ENCODE measurements at regions not wholly inside any gene's neighbourhood (a gene's known extent, or its start where the extent isn't known, plus 50 kb on each side); places are given as distances from the start of the nearest gene placed in this dataset.

DNA sequence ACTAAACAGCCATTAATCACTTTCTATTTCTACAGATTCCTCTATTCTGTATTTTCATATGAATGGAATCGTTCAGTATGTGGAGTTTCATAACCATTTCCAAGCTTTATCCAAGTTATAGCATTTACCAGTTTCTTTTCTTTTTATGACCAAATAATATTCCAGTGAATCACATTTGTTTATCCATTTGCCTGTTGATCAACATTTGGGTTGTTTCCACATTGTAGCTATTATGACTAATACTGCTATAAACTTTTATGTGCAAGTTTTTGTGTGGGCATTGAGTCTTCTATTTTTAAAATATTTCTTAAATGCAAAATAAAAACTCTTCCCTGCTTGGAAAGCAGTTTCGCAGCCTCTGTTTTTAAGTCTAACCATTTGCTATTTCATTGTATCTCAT lies 336.4 kb upstream of the OPRM1 start:
- TF ChIP-seq POLR2A (IDR thresholded peaks at IDR 0.05), result no peak
- TF ChIP-seq POLR2AphosphoS5 (IDR thresholded peaks at IDR 0.05), result no peak
- TF ChIP-seq, protein P1, sequence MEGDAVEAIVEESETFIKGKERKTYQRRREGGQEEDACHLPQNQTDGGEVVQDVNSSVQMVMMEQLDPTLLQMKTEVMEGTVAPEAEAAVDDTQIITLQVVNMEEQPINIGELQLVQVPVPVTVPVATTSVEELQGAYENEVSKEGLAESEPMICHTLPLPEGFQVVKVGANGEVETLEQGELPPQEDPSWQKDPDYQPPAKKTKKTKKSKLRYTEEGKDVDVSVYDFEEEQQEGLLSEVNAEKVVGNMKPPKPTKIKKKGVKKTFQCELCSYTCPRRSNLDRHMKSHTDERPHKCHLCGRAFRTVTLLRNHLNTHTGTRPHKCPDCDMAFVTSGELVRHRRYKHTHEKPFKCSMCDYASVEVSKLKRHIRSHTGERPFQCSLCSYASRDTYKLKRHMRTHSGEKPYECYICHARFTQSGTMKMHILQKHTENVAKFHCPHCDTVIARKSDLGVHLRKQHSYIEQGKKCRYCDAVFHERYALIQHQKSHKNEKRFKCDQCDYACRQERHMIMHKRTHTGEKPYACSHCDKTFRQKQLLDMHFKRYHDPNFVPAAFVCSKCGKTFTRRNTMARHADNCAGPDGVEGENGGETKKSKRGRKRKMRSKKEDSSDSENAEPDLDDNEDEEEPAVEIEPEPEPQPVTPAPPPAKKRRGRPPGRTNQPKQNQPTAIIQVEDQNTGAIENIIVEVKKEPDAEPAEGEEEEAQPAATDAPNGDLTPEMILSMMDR (IDR thresholded peaks at IDR 0.05), result no peak
- WGBS, result 91% methylated on average over 2 of the region's 2 CpGs
- no peaks in the 10 kb centered on the region for H3K9me3 ChIP-seq

DNA sequence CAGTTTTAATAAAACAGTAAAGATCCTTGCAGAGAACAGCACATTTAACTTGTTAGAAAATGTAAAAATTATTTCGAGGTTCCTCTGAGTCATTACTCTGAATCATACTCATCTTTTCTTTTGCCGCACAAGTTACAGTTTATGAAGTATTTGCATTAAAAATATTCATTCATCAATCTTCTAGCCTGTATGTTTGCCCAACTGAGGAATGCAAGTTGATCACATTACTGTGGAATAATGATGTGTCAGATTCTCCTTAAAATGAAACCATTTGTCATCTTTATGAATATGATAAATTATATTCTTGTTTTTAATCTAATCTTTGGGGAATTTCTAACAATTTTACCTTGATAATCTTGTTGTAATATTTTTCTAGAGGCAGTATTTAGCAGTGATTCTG lies 340.4 kb upstream of the OPRM1 start:
- Histone ChIP-seq H3K27me3 (replicated peaks; ENCODE audit: insufficient read depth) (no peaks in the 10 kb centered on the region), H3K4me1 (replicated peaks) (no peaks in the 10 kb centered on the region), H3K4me3 (no peak overlapping the region), H3K9me3 (no peaks in the 10 kb centered on the region), H3K36me3 (no peaks in the 10 kb centered on the region), H3K27ac (no peak overlapping the region)
- WGBS, result 91% methylated on average over 2 of the region's 2 CpGs
- TF ChIP-seq POLR2AphosphoS5 (IDR thresholded peaks at IDR 0.05) (no peak), POLR2A (IDR thresholded peaks at IDR 0.05) (no peak)
- TF ChIP-seq, protein P1 (IDR thresholded peaks at IDR 0.05), result no peak
- intact Hi-C loops (cut with DNase I), result no loop called here
- DNase-seq (ENCODE audit: low spot score), result no peak

More for the DNA sequence above, 336.4 kb upstream of the OPRM1 start:
- Histone ChIP-seq H3K27me3 (replicated peaks; ENCODE audit: insufficient read depth) (no peaks in the 10 kb centered on the region), H3K4me1 (replicated peaks) (no peaks in the 10 kb centered on the region), H3K27ac (no peak overlapping the region), H3K4me3 (no peak overlapping the region), H3K36me3 (no peaks in the 10 kb centered on the region)
- no peak for DNase-seq (ENCODE audit: low spot score)
- intact Hi-C loops (cut with DNase I), result no loop called here

DNA sequence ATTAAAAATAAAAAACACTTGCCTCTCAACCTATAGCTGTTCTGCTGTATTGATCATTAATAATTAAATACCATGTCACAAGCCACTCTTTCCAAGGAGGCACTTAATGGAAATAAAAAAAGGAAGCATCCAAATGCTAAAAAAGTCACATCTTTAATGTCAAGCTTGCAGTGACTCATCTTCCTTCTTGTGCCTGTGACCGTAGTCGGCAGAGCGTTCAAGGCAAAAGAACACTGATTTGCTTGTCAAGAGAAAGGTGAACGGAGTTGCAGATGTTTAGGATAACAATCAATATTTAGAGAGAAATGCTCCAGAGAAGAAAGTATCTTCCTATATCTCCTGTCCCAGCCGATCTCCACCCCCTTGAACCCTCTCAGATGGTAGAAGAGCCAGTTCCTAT lies 341.0 kb upstream of the OPRM1 start:
- Histone ChIP-seq H3K27me3 (replicated peaks; ENCODE audit: insufficient read depth) (no peaks in the 10 kb centered on the region), H3K9me3 (no peaks in the 10 kb centered on the region), H3K4me3 (no peak overlapping the region), H3K36me3 (no peaks in the 10 kb centered on the region), H3K27ac (no peak overlapping the region), H3K4me1 (replicated peaks) (no peaks in the 10 kb centered on the region)
- 84% methylated on average over 5 of the region's 5 CpGs for WGBS
- DNase-seq (ENCODE audit: low spot score), result no peak
- TF ChIP-seq, protein P1 (IDR thresholded peaks at IDR 0.05), result no peak
- TF ChIP-seq POLR2AphosphoS5 (IDR thresholded peaks at IDR 0.05) (no peak), POLR2A (IDR thresholded peaks at IDR 0.05) (no peak)
- intact Hi-C loops (cut with DNase I), result no loop called here

DNA sequence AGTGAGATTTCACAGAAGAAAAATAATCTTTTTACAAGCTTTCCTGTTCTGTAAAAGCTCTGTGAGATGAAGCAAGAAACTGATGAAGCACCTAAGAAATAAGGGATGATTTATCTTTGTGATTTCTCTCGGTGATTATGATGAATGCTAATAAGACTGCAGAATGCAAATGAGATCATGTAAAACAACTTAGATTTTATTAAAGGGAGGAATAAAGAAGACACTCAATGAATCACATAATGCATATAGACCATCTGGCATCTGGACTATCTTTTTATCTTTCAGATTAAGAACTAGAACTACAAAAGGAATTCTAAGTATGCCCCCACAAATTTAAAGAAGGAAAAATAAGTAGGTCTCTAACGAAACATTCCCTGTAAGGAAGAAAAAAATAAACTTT lies 361.5 kb upstream of the OPRM1 start:
- Histone ChIP-seq H3K27me3 (replicated peaks; ENCODE audit: insufficient read depth) (no peaks in the 10 kb centered on the region), H3K36me3 (no peaks in the 10 kb centered on the region), H3K27ac (no peak overlapping the region), H3K4me1 (replicated peaks) (no peaks in the 10 kb centered on the region), H3K9me3 (no peaks in the 10 kb centered on the region), H3K4me3 (no peak overlapping the region)
- 55% methylated on average over 2 of the region's 2 CpGs for whole genome bisulfite sequencing
- no peak for DNase-seq (ENCODE audit: low spot score)
- intact Hi-C loops (cut with DNase I), result no loop called here
- TF ChIP-seq POLR2A (IDR thresholded peaks at IDR 0.05) (no peak), POLR2AphosphoS5 (IDR thresholded peaks at IDR 0.05) (no peak)
- TF ChIP-seq, protein P1 (IDR thresholded peaks at IDR 0.05), result no peak

DNA sequence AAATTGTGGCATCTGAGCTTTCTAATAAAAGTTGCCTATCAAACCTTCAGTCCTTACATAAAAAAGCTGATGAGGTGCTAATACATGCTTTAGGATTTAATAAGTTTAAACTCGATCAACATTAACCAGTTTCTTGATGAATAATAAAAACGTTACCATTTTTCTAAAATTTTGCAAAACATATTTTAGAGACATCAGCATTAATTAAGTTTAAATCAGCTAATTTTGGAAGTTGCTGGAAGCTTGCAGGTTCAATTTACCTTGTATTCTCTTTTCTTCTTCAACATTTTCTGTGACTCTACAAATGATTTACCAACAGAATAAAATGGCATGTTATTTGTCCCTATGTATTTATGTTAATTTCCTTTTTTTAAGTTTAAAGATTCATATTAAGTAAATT lies 365.3 kb upstream of the OPRM1 start:
- no peak for DNase-seq (ENCODE audit: low spot score)
- WGBS, result 71% methylated on average over 2 of the region's 2 CpGs
- TF ChIP-seq, protein P1 (IDR thresholded peaks at IDR 0.05), result no peak
- TF ChIP-seq POLR2AphosphoS5 (IDR thresholded peaks at IDR 0.05) (no peak), POLR2A (IDR thresholded peaks at IDR 0.05) (no peak)
- no peaks in the 10 kb centered on the region for H3K4me1 ChIP-seq (replicated peaks)
- intact Hi-C loops (cut with DNase I), result no loop called here
- H3K36me3 ChIP-seq, result no peaks in the 10 kb centered on the region
- H3K27ac ChIP-seq, result no peak overlapping the region
- H3K27me3 ChIP-seq (replicated peaks; ENCODE audit: insufficient read depth), result no peaks in the 10 kb centered on the region
- H3K4me3 ChIP-seq, result no peak overlapping the region
- no peaks in the 10 kb centered on the region for H3K9me3 ChIP-seq

All from prostate gland (tissue), 2 donors.